SK-N-SH (cell line): ENCODE measurements at regions not wholly inside any gene's neighbourhood (a gene's known extent, or its start where the extent isn't known, plus 50 kb on each side); places are given as distances from the start of the nearest gene placed in this dataset.
A peak's percentile ranks its signal among the peaks of the same experiment; 100 is the strongest.

Source experiments
- CTCF ChIA-PET: fragments of 300-600, 350-600 bp; formaldehyde crosslinking; extraction: SDS; loops from one replicate; lab custom pipeline; 2021; lab: Yijun Ruan, JAX
- POLR2A ChIA-PET: fragments of 350-600 bp; sonication (Branson Sonifier 250); formaldehyde crosslinking; extraction: SDS; loops from one replicate; lab custom pipeline; 2020; ENCODE audit warnings: antibody characterized with exemption, inconsistent platforms; lab: Yijun Ruan, JAX
- DNase-seq: peaks from one replicate; pipeline ENCODE4 v3.0.0; 2012
- H2AFZ ChIP-seq: fragments of 200-600 bp; sonication (generic); 2 replicates; pipeline ENCODE4 v1.8.1; 2016; ENCODE audit warnings: antibody characterized with exemption, mild to moderate bottlenecking, low read depth
- H3F3A ChIP-seq: fragments of 200-600 bp; sonication (generic); replicated peaks from 2 replicates; pipeline ENCODE3; 2016; ENCODE audit warnings: antibody characterized with exemption, mild to moderate bottlenecking; ENCODE audit not compliant: insufficient read depth
- H3K27ac ChIP-seq, 2 experiments: fragments of 200-500 bp in 1 of 2; fragments of 200-600 bp in 1 of 2; sonication (Bioruptor generic) in 1 of 2; sonication (generic), shearing (Covaris generic) in 1 of 2; 2 replicates each; pipeline versions ENCODE4 v1.5.1 to v1.6.1; 2014 to 2016; ENCODE audit warnings: low read depth in 2 of 2, inconsistent platforms in 1 of 2, low read length in 1 of 2, mild to moderate bottlenecking in 1 of 2, mixed read lengths in 1 of 2
- H3K27me3 ChIP-seq: fragments of 200-600 bp; sonication (generic), shearing (Covaris generic); 2 replicates; pipeline ENCODE4 v1.6.1; 2016; ENCODE audit warnings: mixed run types; ENCODE audit not compliant: insufficient read depth
- H3K36me3 ChIP-seq, 2 experiments: fragments of 200-500 bp in 1 of 2; fragments of 200-600 bp in 1 of 2; sonication (Bioruptor generic) in 1 of 2; sonication (generic) in 1 of 2; replicated peaks in 1 of 2; 2 replicates each; pipeline versions ENCODE3 to v1.5.1; 2014 to 2016; ENCODE audit warnings: low read length in 1 of 2, mild to moderate bottlenecking in 1 of 2; ENCODE audit not compliant: insufficient read depth in 2 of 2, control insufficient read depth in 1 of 2
- H3K4me1 ChIP-seq, 2 experiments: fragments of 200-500 bp in 1 of 2; fragments of 200-600 bp in 1 of 2; sonication (Bioruptor generic) in 1 of 2; sonication (generic), shearing (Covaris generic) in 1 of 2; 2 replicates each; pipeline versions ENCODE4 v1.5.1 to v1.6.1; 2014 to 2016; ENCODE audit warnings: low read depth in 1 of 2, low read length in 1 of 2, mixed run types in 1 of 2; ENCODE audit not compliant: insufficient read depth in 2 of 2, control insufficient read depth in 1 of 2
- H3K4me2 ChIP-seq: fragments of 200-600 bp; sonication (generic), shearing (Covaris generic); 2 replicates; pipeline ENCODE4 v1.6.1; 2017; ENCODE audit warnings: mixed run types
- H3K4me3 ChIP-seq, 2 experiments: fragments of 200-500 bp in 1 of 2; fragments of 200-600 bp in 1 of 2; sonication (Bioruptor generic) in 1 of 2; sonication (generic), shearing (Covaris generic) in 1 of 2; 2 replicates each; pipeline versions ENCODE4 v1.5.1 to v1.8.1; 2014 to 2016; ENCODE audit warnings: low read depth in 2 of 2, inconsistent platforms in 1 of 2, low read length in 1 of 2, mild to moderate bottlenecking in 1 of 2, mixed read lengths in 1 of 2, moderate library complexity in 1 of 2
- H3K79me2 ChIP-seq: fragments of 200-600 bp; sonication (generic); 2 replicates; pipeline ENCODE4 v1.8.1; 2017; ENCODE audit warnings: mild to moderate bottlenecking; ENCODE audit not compliant: insufficient read depth
- H3K9ac ChIP-seq: fragments of 200-600 bp; sonication (generic); 2 replicates; pipeline ENCODE4 v1.6.1; 2017; ENCODE audit warnings: mixed run types
- H3K9me2 ChIP-seq: fragments of 200-600 bp; sonication (generic); 2 replicates; pipeline ENCODE4 v1.6.1; 2017; ENCODE audit warnings: mixed run types
- H3K9me3 ChIP-seq: fragments of 200-600 bp; sonication (generic); 2 replicates; pipeline ENCODE4 v1.6.1; 2017; ENCODE audit warnings: mixed run types, mild to moderate bottlenecking, moderate library complexity
- H4K20me1 ChIP-seq: fragments of 200-600 bp; sonication (generic); 2 replicates; pipeline ENCODE4 v1.6.1; 2017; ENCODE audit warnings: mild to moderate bottlenecking, mixed run types; ENCODE audit not compliant: insufficient read depth
- CHD2 ChIP-seq: fragments of 150-350 bp; IDR thresholded peaks from 2 replicates; pipeline ENCODE4 v1.6.1; 2018; ENCODE audit warnings: low read length; ENCODE audit not compliant: partially characterized antibody
- ELF1 ChIP-seq: IDR thresholded peaks from 2 replicates; pipeline ENCODE4 v1.4.0; 2012
- EZH2phosphoT487 ChIP-seq: fragments of 200-600 bp; sonication (generic); IDR thresholded peaks from 2 replicates; pipeline ENCODE4 v1.6.1; 2017; ENCODE audit warnings: low read depth, mixed run types, mild to moderate bottlenecking, antibody characterized with exemption, moderate library complexity, borderline replicate concordance
- FOSL2 ChIP-seq: IDR thresholded peaks from 2 replicates; pipeline ENCODE4 v1.4.0; 2012; ENCODE audit warnings: low read depth, mild to moderate bottlenecking, moderate library complexity, borderline replicate concordance
- FOXM1 ChIP-seq: IDR thresholded peaks from 2 replicates; pipeline ENCODE4 v1.4.0; 2012; ENCODE audit warnings: low read depth, mild to moderate bottlenecking
- GABPA ChIP-seq: IDR thresholded peaks from 2 replicates; pipeline ENCODE4 v1.4.0; 2012; ENCODE audit warnings: low read depth, mild to moderate bottlenecking
- GATA2 ChIP-seq: sonication (generic); formaldehyde crosslinking; IDR thresholded peaks from 2 replicates; pipeline ENCODE4 v1.5.0; 2020; ENCODE audit warnings: mild to moderate bottlenecking, missing genetic modification reagents
- IRF3 ChIP-seq: fragments of 150-350 bp; IDR thresholded peaks from 2 replicates; pipeline ENCODE4 v1.6.1; 2016; ENCODE audit warnings: mild to moderate bottlenecking, low read depth, low read length
- JUND ChIP-seq: IDR thresholded peaks from 2 replicates; pipeline ENCODE4 v1.4.0; 2012
- NRF1 ChIP-seq: IDR thresholded peaks from 2 replicates; pipeline ENCODE4 v1.6.1; 2012; ENCODE audit warnings: low read depth, mild to moderate bottlenecking, low read length
- REST ChIP-seq: IDR thresholded peaks from 2 replicates; pipeline ENCODE4 v1.6.1; 2012; ENCODE audit warnings: mild to moderate bottlenecking, low read depth, low read length, moderate library complexity
- SMC3 ChIP-seq: IDR thresholded peaks from 2 replicates; pipeline ENCODE4 v1.6.1; 2012; ENCODE audit warnings: low read depth, low read length, improper control_type of control experiment
- TAF1 ChIP-seq: IDR thresholded peaks from 2 replicates; pipeline ENCODE4 v1.6.1; 2012; ENCODE audit warnings: low read depth, mild to moderate bottlenecking, low read length, moderate library complexity, borderline replicate concordance
- TCF12 ChIP-seq: IDR thresholded peaks from 2 replicates; pipeline ENCODE4 v1.4.0; 2012
- USF1 ChIP-seq: IDR thresholded peaks from 2 replicates; pipeline ENCODE4 v1.4.0; 2012; ENCODE audit warnings: low read depth, borderline replicate concordance
- WGBS: methylation state at CpG from one replicate; pipeline ENCODE4 v1.1.6; 2017; ENCODE audit warnings: low lambda C conversion rate; 5-methylcytosine and 5-hydroxymethylcytosine counted together
- TF ChIP-seq, protein P1 (sequence below): fragments of 150-350 bp; IDR thresholded peaks from 2 replicates; pipeline ENCODE4 v1.6.1; 2017; ENCODE audit warnings: antibody characterized with exemption, low read length, low read depth, borderline replicate concordance
- TF ChIP-seq, protein P2 (sequence below): IDR thresholded peaks from 2 replicates; pipeline ENCODE4 v1.4.0; 2012; ENCODE audit warnings: low read depth

GRCh38 chr2:216554286-216554685 lies 55.6 kb downstream of the RPL37A start:
- Histone ChIP-seq H2AFZ (no peak overlapping the region), H3K4me3 (no peak overlapping the region), H3K4me2 (peak overlapping the region; percentile 32; the same call in 1 of the 2 replicates), H3K9me2 (no peaks in the 10 kb centered on the region), H3K27ac (peak overlapping the region; percentile 62 to 86; a peak in 3 of 4 replicates), H3K9me3 (no peaks in the 10 kb centered on the region), H3K4me1 (peaks cover 20 to 82% of the 10 kb centered on the region in 2 experiments; a peak in 3 of 4 replicates), H3F3A (peaks cover 38% of the 10 kb centered on the region), H4K20me1 (no peaks in the 10 kb centered on the region), H3K27me3 (no peaks in the 10 kb centered on the region), H3K36me3 (no peaks in the 10 kb centered on the region), H3K9ac (no peak overlapping the region), H3K79me2 (no peaks in the 10 kb centered on the region)
- ChIA-PET POLR2A (no interaction called here), CTCF (interaction anchor here (1.1 to 1.3 kb wide), 2 partner anchors 14 to 99 kb away, joined by 3 read pairs; no protein-coding TSS in a partner anchor)
- TF ChIP-seq NRF1 (no peak), GATA2 (CRISPR knock-in tag) (no peak), FOSL2 (no peak), IRF3 (no peak), TAF1 (no peak), FOXM1 (no peak), TCF12 (no peak), CHD2 (no peak), GABPA (no peak), REST (no peak), JUND (no peak), EZH2phosphoT487 (no peak), ELF1 (no peak), USF1 (no peak), SMC3 (no peak)
- TF ChIP-seq, protein P1, sequence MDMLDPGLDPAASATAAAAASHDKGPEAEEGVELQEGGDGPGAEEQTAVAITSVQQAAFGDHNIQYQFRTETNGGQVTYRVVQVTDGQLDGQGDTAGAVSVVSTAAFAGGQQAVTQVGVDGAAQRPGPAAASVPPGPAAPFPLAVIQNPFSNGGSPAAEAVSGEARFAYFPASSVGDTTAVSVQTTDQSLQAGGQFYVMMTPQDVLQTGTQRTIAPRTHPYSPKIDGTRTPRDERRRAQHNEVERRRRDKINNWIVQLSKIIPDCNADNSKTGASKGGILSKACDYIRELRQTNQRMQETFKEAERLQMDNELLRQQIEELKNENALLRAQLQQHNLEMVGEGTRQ = no peak
- TF ChIP-seq, protein P2, sequence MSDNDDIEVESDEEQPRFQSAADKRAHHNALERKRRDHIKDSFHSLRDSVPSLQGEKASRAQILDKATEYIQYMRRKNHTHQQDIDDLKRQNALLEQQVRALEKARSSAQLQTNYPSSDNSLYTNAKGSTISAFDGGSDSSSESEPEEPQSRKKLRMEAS = no peak
- no peak for DNase-seq
- WGBS = 88% methylated on average over 3 of the region's 3 CpGs
